H9 (cell line): ENCODE measurements at regions not wholly inside any gene's neighbourhood (a gene's known extent, or its start where the extent isn't known, plus 50 kb on each side); places are given as distances from the start of the nearest gene placed in this dataset.

Source experiments
- DNase-seq: peaks from one replicate; pipeline ENCODE4 v3.0.0-alpha.2; 2017
- H2AFZ ChIP-seq: one replicate; pipeline ENCODE4 v1.6.1; 2013; ENCODE audit warnings: mild to moderate bottlenecking, low read length, control low read depth, moderate library complexity
- H2AK5ac ChIP-seq: 2 replicates; pipeline ENCODE4 v1.6.1; 2013; ENCODE audit warnings: low read length, control low read depth, mixed read lengths; ENCODE audit not compliant: insufficient read length
- H2BK120ac ChIP-seq: one replicate; pipeline ENCODE4 v1.6.1; 2013; ENCODE audit warnings: low read depth, mild to moderate bottlenecking, low read length, control low read depth, inconsistent platforms; ENCODE audit not compliant: poor library complexity, severe bottlenecking
- H2BK12ac ChIP-seq: 2 replicates; pipeline ENCODE4 v1.6.1; 2013; ENCODE audit warnings: low read length, control low read depth, mixed read lengths, low read depth; ENCODE audit not compliant: insufficient read length
- H2BK15ac ChIP-seq: 2 replicates; pipeline ENCODE4 v1.6.1; 2013; ENCODE audit warnings: low read depth, low read length, control low read depth
- H2BK20ac ChIP-seq: one replicate; pipeline ENCODE4 v1.6.1; 2013; ENCODE audit warnings: low read depth, mild to moderate bottlenecking, low read length, control low read depth, inconsistent platforms; ENCODE audit not compliant: poor library complexity, severe bottlenecking
- H2BK5ac ChIP-seq: 2 replicates; pipeline ENCODE4 v1.6.1; 2013; ENCODE audit warnings: low read length, control low read depth, mixed read lengths; ENCODE audit not compliant: insufficient read length
- H3K14ac ChIP-seq: 2 replicates; pipeline ENCODE4 v1.6.1; 2013; ENCODE audit warnings: low read length, control low read depth; ENCODE audit not compliant: insufficient read depth
- H3K18ac ChIP-seq: 2 replicates; pipeline ENCODE4 v1.6.1; 2013; ENCODE audit warnings: low read depth, mild to moderate bottlenecking, mixed read lengths, low read length, control low read depth; ENCODE audit not compliant: insufficient read length
- H3K23ac ChIP-seq: 2 replicates; pipeline ENCODE4 v1.6.1; 2013; ENCODE audit warnings: low read length, control low read depth, mixed read lengths, low read depth; ENCODE audit not compliant: insufficient read length
- H3K23me2 ChIP-seq: 2 replicates; pipeline ENCODE4 v1.6.1; 2013; ENCODE audit warnings: low read depth, mild to moderate bottlenecking, mixed read lengths, low read length, control low read depth; ENCODE audit not compliant: insufficient read length, poor library complexity, severe bottlenecking
- H3K27ac ChIP-seq: 2 replicates; pipeline ENCODE4 v1.5.1; 2013; ENCODE audit warnings: low read length, control low read depth, mixed read lengths, low read depth; ENCODE audit not compliant: insufficient read length
- H3K27me3 ChIP-seq: 2 replicates; pipeline ENCODE4 v1.6.1; 2013; ENCODE audit warnings: low read length, control low read depth, inconsistent platforms; ENCODE audit not compliant: insufficient read depth
- H3K4ac ChIP-seq: 2 replicates; pipeline ENCODE4 v1.6.1; 2013; ENCODE audit warnings: low read depth, mild to moderate bottlenecking, control low read depth, inconsistent platforms, low read length, moderate library complexity
- H3K4me1 ChIP-seq: 2 replicates; pipeline ENCODE4 v1.6.1; 2013; ENCODE audit warnings: low read length, control low read depth, inconsistent platforms; ENCODE audit not compliant: insufficient read depth
- H3K4me2 ChIP-seq: 2 replicates; pipeline ENCODE4 v1.6.1; 2013; ENCODE audit warnings: low read length, control low read depth, mixed read lengths; ENCODE audit not compliant: insufficient read length, insufficient read depth
- H3K56ac ChIP-seq: 2 replicates; pipeline ENCODE4 v1.6.1; 2013; ENCODE audit warnings: low read depth, mild to moderate bottlenecking, mixed read lengths, low read length, control low read depth; ENCODE audit not compliant: insufficient read length
- H3K79me1 ChIP-seq: 2 replicates; pipeline ENCODE4 v1.6.1; 2013; ENCODE audit warnings: low read depth, mild to moderate bottlenecking, moderate library complexity, low read length, control low read depth, inconsistent platforms; ENCODE audit not compliant: insufficient read depth, poor library complexity, severe bottlenecking
- H3K79me2 ChIP-seq: 2 replicates; pipeline ENCODE4 v1.6.1; 2013; ENCODE audit warnings: low read length, control low read depth, inconsistent platforms; ENCODE audit not compliant: insufficient read depth
- H3K9ac ChIP-seq: 2 replicates; pipeline ENCODE4 v1.6.1; 2013; ENCODE audit warnings: low read length, control low read depth, mixed read lengths; ENCODE audit not compliant: insufficient read length; ENCODE audit errors: extremely low read depth
- H3K9me3 ChIP-seq: one replicate; pipeline ENCODE4 v1.6.1; 2013; ENCODE audit warnings: low read depth, low read length, inconsistent platforms; ENCODE audit not compliant: control insufficient read depth
- H3T11ph ChIP-seq: one replicate; pipeline ENCODE4 v1.6.1; 2013; ENCODE audit warnings: mild to moderate bottlenecking, low read length, control low read depth, inconsistent platforms
- H4K20me1 ChIP-seq: one replicate; pipeline ENCODE4 v1.6.1; 2013; ENCODE audit not compliant: control insufficient read depth, insufficient read length, insufficient read depth
- H4K5ac ChIP-seq: 2 replicates; pipeline ENCODE4 v1.6.1; 2013; ENCODE audit warnings: low read depth, mild to moderate bottlenecking, mixed read lengths, low read length, control low read depth; ENCODE audit not compliant: insufficient read length
- H4K8ac ChIP-seq: replicated peaks from 2 replicates; pipeline ENCODE4 v1.6.1; 2013; ENCODE audit warnings: low read length, control low read depth, mixed read lengths, low read depth; ENCODE audit not compliant: insufficient read length
- H4K91ac ChIP-seq: 2 replicates; pipeline ENCODE4 v1.6.1; 2013; ENCODE audit warnings: low read depth, mild to moderate bottlenecking, moderate library complexity, mixed read lengths, low read length, control low read depth; ENCODE audit not compliant: insufficient read length
- H3K27ac Mint-ChIP-seq, 3 experiments: 2 replicates in 2 of 3; 3 replicates in 1 of 3; pipeline ENCODE4 v1.8.0; 2020 to 2021; ENCODE audit warnings: mixed read lengths in 3 of 3, mild to moderate bottlenecking in 1 of 3, moderate library complexity in 1 of 3
- H3K27me3 Mint-ChIP-seq: 2 replicates; pipeline ENCODE4 v1.8.0; 2021; ENCODE audit warnings: low read depth, mild to moderate bottlenecking, moderate library complexity, mixed read lengths
- H3K36me3 Mint-ChIP-seq, 3 experiments: 2 replicates in 2 of 3; 3 replicates in 1 of 3; pipeline ENCODE4 v1.8.0; 2020 to 2021; ENCODE audit warnings: low read depth in 3 of 3, mixed read lengths in 3 of 3; ENCODE audit not compliant: insufficient read depth in 1 of 3
- H3K4me1 Mint-ChIP-seq, 2 experiments: 2 replicates each; pipeline ENCODE4 v1.8.0; 2020; ENCODE audit warnings: mixed read lengths in 2 of 2
- H3K4me3 Mint-ChIP-seq, 2 experiments: 2 replicates in 1 of 2; 3 replicates in 1 of 2; pipeline ENCODE4 v1.8.0; 2020 to 2021; ENCODE audit warnings: mild to moderate bottlenecking in 2 of 2, mixed read lengths in 2 of 2, moderate library complexity in 1 of 2
- H3K9me3 Mint-ChIP-seq, 2 experiments: 2 replicates in 1 of 2; 3 replicates in 1 of 2; pipeline ENCODE4 v1.8.0; 2020; ENCODE audit warnings: mild to moderate bottlenecking in 2 of 2, mixed read lengths in 2 of 2, moderate library complexity in 1 of 2
- whole genome bisulfite sequencing: extraction: QIAGEN DNeasy Blood & Tissue Kit; methylation state at CpG from one replicate; pipeline ENCODE4 v1.1.7; 2013; ENCODE audit warnings: missing lambda C conversion rate, low lambda C conversion rate, mixed read lengths; ENCODE audit not compliant: insufficient read length; ENCODE audit errors: extremely low coverage; 5-methylcytosine and 5-hydroxymethylcytosine counted together
- TF ChIP-seq, protein P1 (sequence below): fragments of 200-600 bp; sonication (generic); conservative IDR thresholded peaks from 3 replicates; pipeline ENCODE4 v1.8.0; 2021; ENCODE audit warnings: antibody characterized with exemption, mild to moderate bottlenecking

DNA sequence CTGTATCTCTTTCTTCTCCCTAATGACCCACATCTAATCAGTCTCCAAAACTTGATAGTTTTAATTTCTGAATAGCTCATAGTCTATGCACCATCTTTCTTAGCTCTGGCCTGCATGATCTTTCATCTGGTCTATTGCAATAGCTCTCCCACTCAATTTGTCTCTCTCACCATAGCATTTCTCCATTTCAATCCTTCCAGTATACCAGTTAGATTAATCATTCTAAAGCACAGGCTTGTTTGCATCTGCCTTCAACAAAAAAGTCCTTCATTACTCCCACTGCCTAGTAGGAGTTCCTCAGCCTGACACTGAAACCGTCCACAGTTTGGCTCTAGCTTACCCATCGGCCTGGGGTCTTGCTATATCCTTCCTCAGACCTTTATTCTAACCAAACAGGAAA lies 344.9 kb downstream of the ENC1 start:
- Mint-ChIP-seq H3K27me3 (peaks cover under 1% of the 10 kb centered on the region; the same call in 1 of the 2 replicates), H3K4me1 (no peaks in the 10 kb centered on the region)
- no CpG with 5 or more reads among the region's 2 CpGs for WGBS

More for the DNA sequence above, 344.9 kb downstream of the ENC1 start:
- H3K23ac ChIP-seq = no peak overlapping the region
- Mint-ChIP-seq H3K4me3 (no peak overlapping the region), H3K27ac (no peak overlapping the region), H3K36me3 (no peaks in the 10 kb centered on the region), H3K9me3 (no peaks in the 10 kb centered on the region)
- H3K23me2 ChIP-seq = no peaks in the 10 kb centered on the region
- H3K9ac ChIP-seq = no peak overlapping the region
- no peak overlapping the region for H2AFZ ChIP-seq
- H4K20me1 ChIP-seq = no peaks in the 10 kb centered on the region
- no peaks in the 10 kb centered on the region for H3K79me2 ChIP-seq
- no peak for DNase-seq
- no peak overlapping the region for H3T11ph ChIP-seq
- H3K27me3 ChIP-seq = no peaks in the 10 kb centered on the region
- no peak overlapping the region for H3K56ac ChIP-seq
- no peak overlapping the region for H2BK20ac ChIP-seq
- H2BK12ac ChIP-seq = no peak overlapping the region
- H3K4me2 ChIP-seq = no peak overlapping the region
- H4K91ac ChIP-seq = no peak overlapping the region
- no peaks in the 10 kb centered on the region for H3K9me3 ChIP-seq
- H2BK5ac ChIP-seq = no peak overlapping the region
- no peak overlapping the region for H3K27ac ChIP-seq
- H2BK120ac ChIP-seq = no peak overlapping the region
- no peak overlapping the region for H2BK15ac ChIP-seq
- no peak overlapping the region for H3K18ac ChIP-seq
- no peaks in the 10 kb centered on the region for H3K79me1 ChIP-seq
- TF ChIP-seq, protein P1, sequence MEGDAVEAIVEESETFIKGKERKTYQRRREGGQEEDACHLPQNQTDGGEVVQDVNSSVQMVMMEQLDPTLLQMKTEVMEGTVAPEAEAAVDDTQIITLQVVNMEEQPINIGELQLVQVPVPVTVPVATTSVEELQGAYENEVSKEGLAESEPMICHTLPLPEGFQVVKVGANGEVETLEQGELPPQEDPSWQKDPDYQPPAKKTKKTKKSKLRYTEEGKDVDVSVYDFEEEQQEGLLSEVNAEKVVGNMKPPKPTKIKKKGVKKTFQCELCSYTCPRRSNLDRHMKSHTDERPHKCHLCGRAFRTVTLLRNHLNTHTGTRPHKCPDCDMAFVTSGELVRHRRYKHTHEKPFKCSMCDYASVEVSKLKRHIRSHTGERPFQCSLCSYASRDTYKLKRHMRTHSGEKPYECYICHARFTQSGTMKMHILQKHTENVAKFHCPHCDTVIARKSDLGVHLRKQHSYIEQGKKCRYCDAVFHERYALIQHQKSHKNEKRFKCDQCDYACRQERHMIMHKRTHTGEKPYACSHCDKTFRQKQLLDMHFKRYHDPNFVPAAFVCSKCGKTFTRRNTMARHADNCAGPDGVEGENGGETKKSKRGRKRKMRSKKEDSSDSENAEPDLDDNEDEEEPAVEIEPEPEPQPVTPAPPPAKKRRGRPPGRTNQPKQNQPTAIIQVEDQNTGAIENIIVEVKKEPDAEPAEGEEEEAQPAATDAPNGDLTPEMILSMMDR = no peak
- no peak overlapping the region for H4K8ac ChIP-seq
- H4K5ac ChIP-seq = no peak overlapping the region
- H2AK5ac ChIP-seq = no peak overlapping the region
- H3K14ac ChIP-seq = no peak overlapping the region
- H3K4ac ChIP-seq = no peak overlapping the region
- H3K4me1 ChIP-seq = no peaks in the 10 kb centered on the region
